HepG2 (cell line): ENCODE measurements at regions not wholly inside any gene's neighbourhood (a gene's known extent, or its start where the extent isn't known, plus 50 kb on each side); places are given as distances from the start of the nearest gene placed in this dataset.

ENCODE experiments used
- ATF6 ChIP-seq: sonication (generic); formaldehyde crosslinking; conservative IDR thresholded peaks from 2 replicates; pipeline ENCODE4 v1.4.0; 2020; ENCODE audit warnings: missing genetic modification reagents
- CEBPZ ChIP-seq: IDR thresholded peaks from 2 replicates; pipeline ENCODE4 v1.6.1; 2012; ENCODE audit warnings: low read length, improper control_type of control experiment
- EZH2 ChIP-seq: conservative IDR thresholded peaks from 2 replicates; pipeline ENCODE4 v1.6.1; 2012; ENCODE audit warnings: mild to moderate bottlenecking, low read depth, low read length, moderate library complexity
- REST ChIP-seq, 2 experiments: IDR thresholded peaks; 2 replicates each; pipeline ENCODE4 v1.6.1; 2011 to 2012; ENCODE audit warnings: low read length in 2 of 2, borderline replicate concordance in 1 of 2, low read depth in 1 of 2, mild to moderate bottlenecking in 1 of 2, moderate library complexity in 1 of 2
- YEATS4 ChIP-seq: sonication (generic); formaldehyde crosslinking; IDR thresholded peaks from 2 replicates; pipeline ENCODE4 v1.4.0; 2020; ENCODE audit warnings: missing genetic modification reagents, borderline replicate concordance
- ZFP91 ChIP-seq: sonication (generic); formaldehyde crosslinking; IDR thresholded peaks from 2 replicates; pipeline ENCODE4 v1.9.0; 2022; ENCODE audit warnings: missing genetic modification reagents, mild to moderate bottlenecking, borderline replicate concordance
- ZNF333 ChIP-seq: sonication (generic); formaldehyde crosslinking; IDR thresholded peaks from 2 replicates; pipeline ENCODE4 v1.4.0; 2020; ENCODE audit warnings: mild to moderate bottlenecking, missing genetic modification reagents, borderline replicate concordance

GRCh38 chr18:79622004-79622403 lies 57.6 kb upstream of the CTDP1 start (continued):
- TF ChIP-seq CEBPZ (no peak), REST (IDR thresholded peaks at IDR 0.05; ENCODE audit: borderline replicate concordance in 1 of 2, low read depth in 1 of 2, low read length in 2 of 2) (no peak), ATF6 (CRISPR knock-in tag) (no peak), ZNF333 (no peak), YEATS4 (CRISPR knock-in tag) (no peak), ZFP91 (CRISPR knock-in tag) (no peak), EZH2 (no peak)
